Colonic mucosa (tissue), 4 donors: ENCODE measurements at regions not wholly inside any gene's neighbourhood (a gene's known extent, or its start where the extent isn't known, plus 50 kb on each side); places are given as distances from the start of the nearest gene placed in this dataset.

Experiments used
- DNase-seq: peaks from one replicate; pipeline ENCODE4 v3.0.0-alpha.2; 2020
- H3K27ac ChIP-seq: fragments of 200-600 bp; one replicate; pipeline ENCODE4 v1.8.0; 2021
- H3K27me3 ChIP-seq: fragments of 200-600 bp; one replicate; pipeline ENCODE4 v1.8.0; 2021
- H3K36me3 ChIP-seq: fragments of 200-600 bp; one replicate; pipeline ENCODE4 v1.8.0; 2021
- H3K4me1 ChIP-seq: fragments of 200-600 bp; one replicate; pipeline ENCODE4 v1.8.0; 2021; ENCODE audit warnings: mild to moderate bottlenecking
- H3K4me3 ChIP-seq: fragments of 200-600 bp; one replicate; pipeline ENCODE4 v1.8.0; 2021
- H3K9ac ChIP-seq, 2 donors: one replicate each; pipeline ENCODE4 v1.7.0; 2013; ENCODE audit warnings: control low read depth in 2 of 2, low read depth in 2 of 2, low read length in 2 of 2
- H3K9me3 ChIP-seq: fragments of 200-600 bp; one replicate; pipeline ENCODE4 v1.8.0; 2021
- CTCF ChIP-seq: fragments of 200-600 bp; IDR thresholded peaks from one replicate; pipeline ENCODE4 v1.8.0; 2022; ENCODE audit warnings: antibody characterized with exemption, mild to moderate bottlenecking
- intact Hi-C: fragments of 100-400 bp; cut with DNase I; formaldehyde crosslinking; loops from one replicate; pipeline ENCODE4 v1.14.1; 2022
- donor health status: healthy.
- donor health status: DM: no; HTN: no; CAD: no.
- donor health status: DM: no; HTN: no; CAD: no.

DNA sequence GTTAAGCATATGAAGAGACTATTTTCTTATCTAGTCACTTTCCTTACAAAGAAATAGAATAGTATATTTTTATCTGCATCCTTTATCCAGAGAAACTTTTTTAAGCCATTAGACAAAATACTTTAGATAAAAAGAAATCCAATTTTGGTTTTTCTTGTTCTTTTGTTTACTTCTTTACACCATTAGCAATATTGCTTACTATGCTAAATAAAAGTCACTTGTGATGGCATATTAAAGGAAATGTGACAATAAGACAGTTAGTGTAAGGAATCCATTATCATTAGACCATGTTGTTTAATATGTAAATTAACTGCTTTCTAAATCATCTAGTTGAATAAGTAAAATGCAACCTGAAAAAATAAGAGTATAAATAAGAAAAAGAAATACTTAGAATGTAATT lies 2582.7 kb downstream of the ARAP2 start:
- H3K36me3 ChIP-seq: no peaks in the 10 kb centered on the region
- H3K9ac ChIP-seq: no peak overlapping the region
- no peaks in the 10 kb centered on the region for H3K9me3 ChIP-seq
- TF ChIP-seq CTCF: no peak
- H3K4me1 ChIP-seq: no peaks in the 10 kb centered on the region
- no peak for DNase-seq
- intact Hi-C loops: no loop called here
- no peak overlapping the region for H3K4me3 ChIP-seq
- H3K27ac ChIP-seq: no peak overlapping the region
- no peaks in the 10 kb centered on the region for H3K27me3 ChIP-seq

DNA sequence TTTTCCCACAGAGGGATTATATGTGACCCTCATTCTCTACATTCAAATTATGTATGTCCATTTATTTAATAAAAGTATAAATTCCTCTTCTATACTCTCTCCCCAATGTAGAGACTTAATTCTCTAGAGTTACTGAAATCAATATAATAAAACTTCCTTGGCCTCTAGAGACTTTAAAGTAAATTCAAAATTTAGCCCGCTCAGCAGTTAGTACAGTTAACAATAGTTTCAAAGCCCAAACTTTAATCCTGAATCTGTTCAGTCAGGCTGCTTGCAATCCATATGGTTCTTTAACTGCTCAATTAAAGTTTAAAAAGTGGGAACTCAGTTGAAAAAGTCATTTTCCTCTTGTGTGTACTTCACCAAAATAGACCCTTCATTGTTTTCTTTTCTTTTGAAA lies 2558.4 kb downstream of the ARAP2 start:
- Histone ChIP-seq H3K4me1 (no peaks in the 10 kb centered on the region), H3K4me3 (no peak overlapping the region), H3K9ac (no peak overlapping the region), H3K36me3 (no peaks in the 10 kb centered on the region), H3K9me3 (no peaks in the 10 kb centered on the region), H3K27ac (no peak overlapping the region), H3K27me3 (no peaks in the 10 kb centered on the region)
- no peak for TF ChIP-seq CTCF
- intact Hi-C loops: no loop called here
- no peak for DNase-seq

DNA sequence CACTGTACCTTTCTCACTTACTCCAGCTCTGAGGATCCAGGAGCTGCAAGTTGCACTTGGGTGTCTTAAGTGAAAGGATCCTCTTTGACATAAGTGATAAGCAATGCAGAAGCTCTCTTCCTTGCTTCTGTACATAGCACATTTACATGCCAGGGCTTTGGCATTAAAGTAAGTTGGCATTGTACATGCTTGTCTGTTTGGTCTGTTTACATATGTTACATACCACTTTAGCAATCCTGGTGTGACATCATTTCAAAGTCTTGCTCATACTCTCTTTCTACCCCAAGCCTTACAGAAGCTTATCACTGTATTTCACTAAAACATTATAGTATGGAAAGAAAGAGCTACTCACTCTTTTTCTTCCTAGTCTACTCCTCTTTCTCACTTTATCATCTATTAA lies 2548.3 kb downstream of the ARAP2 start:
- TF ChIP-seq CTCF: no peak
- H3K27ac ChIP-seq: no peak overlapping the region
- no peak for DNase-seq
- H3K27me3 ChIP-seq: no peaks in the 10 kb centered on the region
- H3K4me1 ChIP-seq: no peaks in the 10 kb centered on the region
- H3K36me3 ChIP-seq: no peaks in the 10 kb centered on the region
- intact Hi-C loops: no loop called here
- no peak overlapping the region for H3K9ac ChIP-seq
- H3K4me3 ChIP-seq: no peak overlapping the region
- no peaks in the 10 kb centered on the region for H3K9me3 ChIP-seq

DNA sequence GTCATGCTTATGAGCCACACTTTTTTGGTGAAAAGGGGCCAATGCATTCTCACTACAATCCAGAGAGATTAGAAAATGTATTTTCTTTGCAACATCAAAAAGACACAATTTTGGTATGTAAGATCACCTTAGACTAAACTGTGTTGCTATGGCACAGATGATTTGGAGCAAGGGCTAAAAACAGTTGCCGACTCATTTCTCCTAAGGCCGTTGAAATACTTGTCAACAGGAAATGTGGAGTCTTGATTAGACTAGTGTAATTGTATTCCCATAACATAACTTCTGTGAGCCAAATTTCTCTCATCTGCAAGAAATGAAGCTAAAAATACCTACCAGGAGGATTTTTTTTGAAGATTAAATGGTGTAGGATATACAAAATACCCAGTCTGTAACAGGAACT lies 2547.7 kb downstream of the ARAP2 start:
- H3K4me3 ChIP-seq: no peak overlapping the region
- intact Hi-C loops: no loop called here
- no peaks in the 10 kb centered on the region for H3K9me3 ChIP-seq
- H3K27me3 ChIP-seq: no peaks in the 10 kb centered on the region
- no peak for DNase-seq
- TF ChIP-seq CTCF: no peak
- H3K9ac ChIP-seq: no peak overlapping the region
- H3K4me1 ChIP-seq: no peaks in the 10 kb centered on the region
- no peaks in the 10 kb centered on the region for H3K36me3 ChIP-seq
- no peak overlapping the region for H3K27ac ChIP-seq

DNA sequence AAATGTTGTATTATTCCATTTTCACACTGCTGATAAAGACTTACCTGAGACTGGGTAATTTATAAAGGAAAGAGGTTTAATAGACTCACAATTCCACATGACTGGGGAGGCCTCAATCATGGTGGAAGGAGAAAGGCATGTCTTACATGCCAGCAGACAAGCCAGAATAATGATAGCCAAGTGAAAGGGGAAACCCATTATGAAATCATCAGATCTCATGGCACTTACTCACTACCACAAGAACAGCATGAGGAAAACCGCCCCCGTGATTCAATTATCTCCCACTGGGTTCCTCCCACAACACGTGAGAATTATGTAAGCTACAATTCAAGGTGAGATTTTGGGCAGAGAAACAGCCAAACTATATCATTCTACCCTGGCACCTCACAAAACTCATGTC lies 2535.1 kb downstream of the ARAP2 start:
- TF ChIP-seq CTCF: no peak
- no peaks in the 10 kb centered on the region for H3K9me3 ChIP-seq

DNA sequence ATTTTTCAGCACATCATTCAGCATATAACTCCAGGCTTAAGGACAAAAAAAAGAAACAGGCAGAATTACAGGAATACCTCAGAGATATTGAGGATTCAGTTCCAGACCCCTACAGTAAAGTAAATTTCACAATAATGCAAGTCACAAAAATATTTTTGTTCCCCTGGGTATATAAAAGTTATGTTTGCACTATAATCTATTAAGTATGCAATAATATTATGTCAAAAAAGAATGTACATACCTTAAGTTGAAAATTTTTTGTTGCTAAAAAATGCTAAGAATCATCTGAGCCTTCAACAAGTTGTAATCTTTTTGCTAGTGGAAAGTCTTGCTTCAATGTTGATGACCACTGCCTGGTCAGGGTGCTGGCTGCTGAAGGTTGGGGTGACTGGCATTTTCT lies 2532.5 kb downstream of the ARAP2 start:
- TF ChIP-seq CTCF: no peak
- Histone ChIP-seq H3K9me3 (no peaks in the 10 kb centered on the region), H3K9ac (no peak overlapping the region), H3K27me3 (no peaks in the 10 kb centered on the region), H3K27ac (no peak overlapping the region), H3K36me3 (no peaks in the 10 kb centered on the region), H3K4me3 (no peak overlapping the region), H3K4me1 (no peaks in the 10 kb centered on the region)
- no peak for DNase-seq
- intact Hi-C loops: no loop called here

More for the DNA sequence above, 2535.1 kb downstream of the ARAP2 start:
- Histone ChIP-seq H3K9ac (no peak overlapping the region), H3K27ac (no peak overlapping the region), H3K36me3 (no peaks in the 10 kb centered on the region), H3K27me3 (no peaks in the 10 kb centered on the region), H3K4me1 (no peaks in the 10 kb centered on the region), H3K4me3 (no peak overlapping the region)
- intact Hi-C loops: no loop called here
- no peak for DNase-seq
